Peyer's patch (tissue), 4 donors: ENCODE measurements at regions not wholly inside any gene's neighbourhood (a gene's known extent, or its start where the extent isn't known, plus 50 kb on each side); places are given as distances from the start of the nearest gene placed in this dataset.

ENCODE experiments used
- CTCF ChIP-seq, 6 experiments: fragments of 450-650 bp in 4 of 6; fragments of 200-600 bp in 2 of 6; sonication (generic) in 1 of 6; IDR thresholded peaks; one replicate each; pipeline ENCODE4 v1.5.1; 2017 to 2019; ENCODE audit warnings: antibody characterized with exemption in 6 of 6, mild to moderate bottlenecking in 3 of 6, moderate library complexity in 1 of 6
- POLR2A ChIP-seq, 2 donors: fragments of 450-650 bp; IDR thresholded peaks; one replicate each; pipeline ENCODE4 v1.5.1; 2017; ENCODE audit warnings: antibody characterized with exemption in 2 of 2, mild to moderate bottlenecking in 2 of 2, moderate library complexity in 2 of 2

GRCh38 chr5:167271511-167271910 is 1019.9 kb upstream of the WWC1 start:
- TF ChIP-seq CTCF (IDR thresholded peaks at IDR 0.05) (no peak), POLR2A (IDR thresholded peaks at IDR 0.05) (no peak)
